ENCODE measurements at regions not wholly inside any gene's neighbourhood (a gene's known extent, or its start where the extent isn't known, plus 50 kb on each side); places are given as distances from the start of the nearest gene placed in this dataset.

GRCh38 chr6:119800526-119800925 lies 451.0 kb upstream of the MAN1A1 start:
- TF ChIP-seq, protein P1, sequence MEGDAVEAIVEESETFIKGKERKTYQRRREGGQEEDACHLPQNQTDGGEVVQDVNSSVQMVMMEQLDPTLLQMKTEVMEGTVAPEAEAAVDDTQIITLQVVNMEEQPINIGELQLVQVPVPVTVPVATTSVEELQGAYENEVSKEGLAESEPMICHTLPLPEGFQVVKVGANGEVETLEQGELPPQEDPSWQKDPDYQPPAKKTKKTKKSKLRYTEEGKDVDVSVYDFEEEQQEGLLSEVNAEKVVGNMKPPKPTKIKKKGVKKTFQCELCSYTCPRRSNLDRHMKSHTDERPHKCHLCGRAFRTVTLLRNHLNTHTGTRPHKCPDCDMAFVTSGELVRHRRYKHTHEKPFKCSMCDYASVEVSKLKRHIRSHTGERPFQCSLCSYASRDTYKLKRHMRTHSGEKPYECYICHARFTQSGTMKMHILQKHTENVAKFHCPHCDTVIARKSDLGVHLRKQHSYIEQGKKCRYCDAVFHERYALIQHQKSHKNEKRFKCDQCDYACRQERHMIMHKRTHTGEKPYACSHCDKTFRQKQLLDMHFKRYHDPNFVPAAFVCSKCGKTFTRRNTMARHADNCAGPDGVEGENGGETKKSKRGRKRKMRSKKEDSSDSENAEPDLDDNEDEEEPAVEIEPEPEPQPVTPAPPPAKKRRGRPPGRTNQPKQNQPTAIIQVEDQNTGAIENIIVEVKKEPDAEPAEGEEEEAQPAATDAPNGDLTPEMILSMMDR (IDR thresholded peaks at IDR 0.05): no peak
- DNase-seq: no peak
- intact Hi-C loops (cut with DNase I, micrococcal nuclease): no loop called here
- ATAC-seq: no peak
- Histone ChIP-seq H3K4me1 (ENCODE audit: low read depth) (no peaks in the 10 kb centered on the region), H3K9me3 (no peaks in the 10 kb centered on the region), H3K4me3 (no peak overlapping the region), H3K36me3 (ENCODE audit: low read depth) (no peaks in the 10 kb centered on the region)

DNA sequence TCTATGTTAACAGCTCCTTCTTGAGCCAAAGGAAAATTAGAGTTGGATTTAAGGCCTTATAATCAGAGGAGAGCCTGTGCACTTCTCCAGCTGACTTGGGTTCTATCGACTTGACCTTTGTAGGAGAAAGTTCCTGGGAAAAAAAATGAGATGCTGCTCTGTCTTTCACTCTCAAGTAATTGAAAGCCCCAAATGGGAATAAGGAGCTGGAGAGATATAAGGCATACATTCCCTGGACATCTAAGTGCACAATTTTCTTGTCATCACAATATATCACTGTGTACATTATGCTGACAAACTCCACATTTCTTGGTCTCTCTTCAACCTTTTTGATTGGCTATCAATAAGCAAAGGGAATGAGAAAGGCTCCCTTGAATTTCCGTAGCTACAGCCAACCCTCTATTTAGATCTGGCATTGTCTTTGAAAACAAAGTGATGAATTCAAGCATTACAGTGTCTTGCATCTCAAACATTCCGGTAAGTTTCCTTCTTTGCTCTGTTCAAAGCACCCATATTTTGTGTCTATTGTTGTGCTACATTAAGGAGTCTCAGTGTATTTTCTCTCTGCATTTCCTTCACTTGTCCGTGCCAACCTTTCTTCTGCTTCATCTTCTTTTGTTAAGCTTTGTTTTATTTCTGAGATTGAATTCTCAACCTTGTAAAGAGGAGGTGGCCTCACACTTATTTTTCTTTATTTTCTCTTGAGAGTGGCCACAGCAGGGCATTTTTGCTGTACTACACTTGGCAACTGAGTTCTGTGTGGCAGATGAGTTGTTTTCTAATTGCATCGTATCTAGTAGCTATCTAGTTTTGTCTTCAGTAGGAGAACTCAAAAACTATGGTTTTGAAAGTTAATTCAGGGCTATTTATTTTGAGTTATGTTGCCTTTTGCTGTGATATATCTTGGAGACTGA lies 450.3 kb upstream of the MAN1A1 start:
- DNase-seq: no peak
- H3K36me3 ChIP-seq (ENCODE audit: low read depth): no peaks in the 10 kb centered on the region
- ATAC-seq: no peak
- TF ChIP-seq, protein P1 (IDR thresholded peaks at IDR 0.05): no peak
- no peak overlapping the region for H3K4me3 ChIP-seq
- H3K9me3 ChIP-seq: no peaks in the 10 kb centered on the region
- intact Hi-C loops (cut with DNase I, micrococcal nuclease): no loop called here
- H3K4me1 ChIP-seq (ENCODE audit: low read depth): no peaks in the 10 kb centered on the region

DNA sequence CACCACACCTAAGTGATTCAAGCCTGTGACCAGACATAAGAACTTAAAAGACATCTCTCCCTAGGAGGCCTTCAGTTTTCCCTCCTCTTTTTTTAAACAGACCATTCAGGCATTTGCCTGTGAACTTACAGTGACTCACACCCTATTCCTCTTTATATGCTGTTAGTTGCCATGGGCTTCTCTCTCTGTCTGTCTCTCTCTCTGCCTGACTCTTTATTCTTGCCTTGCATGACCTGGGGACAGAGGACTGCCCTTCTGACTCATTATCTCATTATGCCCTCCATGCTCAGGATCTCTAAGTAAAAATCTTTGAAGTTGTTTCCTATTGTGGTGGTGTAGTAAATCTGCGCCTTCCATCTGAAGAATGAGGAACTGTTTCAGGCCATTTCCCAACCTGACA lies 442.2 kb upstream of the MAN1A1 start:
- DNase-seq (no peak), ATAC-seq (no peak)
- Histone ChIP-seq H3K36me3 (ENCODE audit: low read depth) (no peaks in the 10 kb centered on the region), H3K9me3 (no peaks in the 10 kb centered on the region), H3K4me3 (no peak overlapping the region), H3K4me1 (ENCODE audit: low read depth) (no peaks in the 10 kb centered on the region)
- TF ChIP-seq, protein P1 (IDR thresholded peaks at IDR 0.05): no peak
- intact Hi-C loops (cut with DNase I, micrococcal nuclease): no loop called here

- DNase-seq: no peak
- intact Hi-C loops (cut with DNase I, micrococcal nuclease): no loop called here
- TF ChIP-seq, protein P1 (IDR thresholded peaks at IDR 0.05): no peak
- Histone ChIP-seq H3K4me1 (ENCODE audit: low read depth) (no peaks in the 10 kb centered on the region), H3K4me3 (no peak overlapping the region), H3K36me3 (ENCODE audit: low read depth) (no peaks in the 10 kb centered on the region), H3K9me3 (no peaks in the 10 kb centered on the region)
- ATAC-seq: no peak
Observed at GRCh38 chr6:119781365-119781764, 431.8 kb upstream of the MAN1A1 start.

DNA sequence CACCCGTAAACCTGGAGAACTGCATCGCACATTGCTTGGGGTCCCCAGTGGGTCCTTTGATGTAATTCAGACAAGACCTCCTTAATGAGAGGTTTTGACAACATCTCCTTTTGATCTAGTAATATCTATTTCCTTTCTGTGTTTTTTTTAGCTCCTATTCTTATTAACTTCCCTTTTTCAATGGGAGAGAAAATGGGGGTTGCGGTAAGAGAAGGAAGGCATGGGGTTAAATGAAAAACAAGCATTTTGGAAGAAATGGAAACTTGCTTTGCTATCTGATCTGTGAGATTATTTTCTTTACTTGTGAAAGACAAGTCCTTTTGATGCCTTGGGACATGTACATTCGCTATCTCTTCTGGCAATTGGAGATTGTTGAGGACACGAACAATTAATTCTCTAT lies 418.6 kb upstream of the MAN1A1 start:
- DNase-seq: no peak
- no peaks in the 10 kb centered on the region for H3K36me3 ChIP-seq (ENCODE audit: low read depth)
- ATAC-seq: no peak
- TF ChIP-seq, protein P1 (IDR thresholded peaks at IDR 0.05): no peak
- no peak overlapping the region for H3K4me3 ChIP-seq
- no peaks in the 10 kb centered on the region for H3K4me1 ChIP-seq (ENCODE audit: low read depth)
- intact Hi-C loops (cut with DNase I, micrococcal nuclease): no loop called here
- H3K9me3 ChIP-seq: no peaks in the 10 kb centered on the region
